HL-60 (cell line): ENCODE measurements at regions not wholly inside any gene's neighbourhood (a gene's known extent, or its start where the extent isn't known, plus 50 kb on each side); places are given as distances from the start of the nearest gene placed in this dataset.

Experiments used
- DNase-seq, 2 experiments: peaks; one replicate each; pipeline ENCODE4 v3.0.0-alpha.2; 2010 to 2020; ENCODE audit warnings: low read depth in 1 of 2, low spot score in 1 of 2
- H3K27ac ChIP-seq: fragments of 250-450 bp; sonication (Bioruptor Pico); replicated peaks from 2 replicates; pipeline ENCODE4 v1.5.1; 2020; ENCODE audit warnings: mild to moderate bottlenecking, moderate library complexity
- H3K27me3 ChIP-seq: fragments of 250-450 bp; sonication (Bioruptor Pico); 2 replicates; pipeline ENCODE4 v1.5.1; 2021; ENCODE audit warnings: mild to moderate bottlenecking, moderate library complexity; ENCODE audit not compliant: insufficient read depth, poor library complexity, severe bottlenecking
- H3K4me3 ChIP-seq: replicated peaks from 2 replicates; pipeline ENCODE4 v1.5.1; 2011; ENCODE audit warnings: mild to moderate bottlenecking, control low read depth, low read length; ENCODE audit not compliant: insufficient read depth
- CTCF ChIP-seq: IDR thresholded peaks from one replicate; pipeline ENCODE4 v1.5.1; 2011; ENCODE audit warnings: low read length, control low read depth, inconsistent platforms; ENCODE audit not compliant: insufficient read depth
- GABPA ChIP-seq: IDR thresholded peaks from 2 replicates; pipeline ENCODE4 v1.6.1; 2012; ENCODE audit warnings: low read depth
- POLR2AphosphoS5 ChIP-seq: IDR thresholded peaks from 2 replicates; pipeline ENCODE4 v1.6.1; 2012; ENCODE audit warnings: low read depth
- REST ChIP-seq: IDR thresholded peaks from 2 replicates; pipeline ENCODE4 v1.6.1; 2012; ENCODE audit warnings: low read depth; ENCODE audit not compliant: insufficient replicate concordance
- SPI1 ChIP-seq: IDR thresholded peaks from 2 replicates; pipeline ENCODE4 v1.6.1; 2012; ENCODE audit warnings: low read depth, mild to moderate bottlenecking, borderline replicate concordance

DNA sequence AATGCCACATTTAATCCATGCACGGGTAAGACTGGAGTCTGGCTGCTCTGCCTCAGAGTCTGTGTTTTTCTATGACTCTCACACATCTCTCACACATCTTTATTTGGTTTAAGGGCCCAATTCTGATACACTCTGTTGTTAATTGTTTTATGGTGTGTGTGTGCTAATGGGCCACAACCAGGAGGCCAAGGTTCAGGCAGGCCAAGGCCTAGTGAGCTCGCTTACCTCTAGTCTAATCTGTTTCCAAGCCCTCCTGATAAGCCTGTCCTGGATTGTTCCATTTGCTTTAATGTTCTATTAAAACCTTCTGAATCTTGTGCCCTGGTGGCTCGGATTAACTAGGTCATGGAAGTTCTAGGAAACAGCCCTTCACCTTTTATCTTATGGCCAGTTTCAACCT lies 445.4 kb upstream of the DPH6 start:
- no peaks in the 10 kb centered on the region for H3K27me3 ChIP-seq
- no peak for TF ChIP-seq CTCF
- TF ChIP-seq SPI1, result no peak
- TF ChIP-seq REST, result no peak
- no peak for TF ChIP-seq POLR2AphosphoS5
- no peak for TF ChIP-seq GABPA
- DNase-seq, result no peak
- H3K4me3 ChIP-seq, result no peak overlapping the region
- no peak overlapping the region for H3K27ac ChIP-seq

- DNase-seq, result no peak
- TF ChIP-seq REST, result no peak
- no peak for TF ChIP-seq GABPA
- no peak for TF ChIP-seq SPI1
- no peak for TF ChIP-seq CTCF
- no peak for TF ChIP-seq POLR2AphosphoS5
- Histone ChIP-seq H3K4me3 (no peak overlapping the region), H3K27me3 (no peaks in the 10 kb centered on the region), H3K27ac (no peak overlapping the region)
Observed at GRCh38 chr15:35992791-35993190, 446.8 kb upstream of the DPH6 start.

- Histone ChIP-seq H3K4me3 (no peak overlapping the region), H3K27me3 (no peaks in the 10 kb centered on the region), H3K27ac (no peak overlapping the region)
- TF ChIP-seq REST (no peak), SPI1 (no peak), CTCF (no peak), GABPA (no peak), POLR2AphosphoS5 (no peak)
- DNase-seq, result no peak
Observed at GRCh38 chr15:35993196-35993595, 447.2 kb upstream of the DPH6 start.
